KMS-11 (cell line): ENCODE measurements at regions not wholly inside any gene's neighbourhood (a gene's known extent, or its start where the extent isn't known, plus 50 kb on each side); places are given as distances from the start of the nearest gene placed in this dataset.

Experiments
- H2AFZ ChIP-seq: fragments of 200-600 bp; sonication (generic); 2 replicates; pipeline ENCODE4 v1.6.1; 2016; ENCODE audit warnings: antibody characterized with exemption, mixed run types, low read depth
- H3K27ac ChIP-seq: fragments of 200-600 bp; sonication (generic); 2 replicates; pipeline ENCODE4 v1.6.1; 2016; ENCODE audit warnings: mild to moderate bottlenecking, mixed run types
- H3K27me3 ChIP-seq: fragments of 200-600 bp; sonication (generic); 2 replicates; pipeline ENCODE4 v1.6.1; 2017; ENCODE audit warnings: mild to moderate bottlenecking, low read depth, mixed run types, moderate library complexity; ENCODE audit not compliant: insufficient read depth
- H3K36me3 ChIP-seq: fragments of 200-600 bp; sonication (generic); 2 replicates; pipeline ENCODE4 v1.6.1; 2017; ENCODE audit warnings: mild to moderate bottlenecking, mixed run types; ENCODE audit not compliant: insufficient read depth
- H3K4me1 ChIP-seq: fragments of 200-600 bp; sonication (generic); 2 replicates; pipeline ENCODE4 v1.6.1; 2016; ENCODE audit warnings: mild to moderate bottlenecking, low read depth, mixed run types; ENCODE audit not compliant: poor library complexity, severe bottlenecking
- H3K4me2 ChIP-seq: fragments of 200-600 bp; sonication (generic); 2 replicates; pipeline ENCODE4 v1.7.0; 2016; ENCODE audit warnings: mild to moderate bottlenecking, mixed run types
- H3K4me3 ChIP-seq: fragments of 200-600 bp; sonication (generic); IDR thresholded peaks from 2 replicates; pipeline ENCODE4 v1.6.1; 2017; ENCODE audit warnings: low read depth, low read length, mixed read lengths; ENCODE audit not compliant: insufficient read depth
- H3K79me2 ChIP-seq: fragments of 200-600 bp; sonication (generic); 2 replicates; pipeline ENCODE4 v1.6.1; 2016; ENCODE audit warnings: low read depth, mixed run types; ENCODE audit not compliant: insufficient read depth
- H3K9ac ChIP-seq: fragments of 200-600 bp; sonication (generic); 2 replicates; pipeline ENCODE4 v1.6.1; 2016; ENCODE audit warnings: mild to moderate bottlenecking, mixed run types
- H4K20me1 ChIP-seq: fragments of 200-600 bp; sonication (generic); 2 replicates; pipeline ENCODE4 v1.6.1; 2016; ENCODE audit warnings: mild to moderate bottlenecking, mixed run types; ENCODE audit not compliant: insufficient read depth
- CTCF ChIP-seq: fragments of 200-600 bp; sonication (generic); conservative IDR thresholded peaks from 2 replicates; pipeline ENCODE4 v1.6.1; 2017; ENCODE audit warnings: low read depth, mild to moderate bottlenecking, antibody characterized with exemption, low read length, moderate library complexity, mixed read lengths

- Histone ChIP-seq H3K27ac (no peak overlapping the region), H4K20me1 (no peaks in the 10 kb centered on the region), H3K9ac (no peak overlapping the region), H3K27me3 (peaks cover 7% of the 10 kb centered on the region; the same call in 1 of the 2 replicates), H3K79me2 (no peaks in the 10 kb centered on the region), H2AFZ (no peak overlapping the region), H3K36me3 (no peaks in the 10 kb centered on the region), H3K4me3 (no peak overlapping the region), H3K4me1 (peaks cover 2% of the 10 kb centered on the region), H3K4me2 (no peak overlapping the region)
- no peak for TF ChIP-seq CTCF
Observed at GRCh38 chr10:64033711-64034110, 512.5 kb downstream of the REEP3 start.

GRCh38 chr10:64036321-64036930, 515.2 kb downstream of the REEP3 start:
- Histone ChIP-seq H3K27me3 (peaks cover 24% of the 10 kb centered on the region), H2AFZ (no peak overlapping the region), H3K4me3 (no peak overlapping the region), H3K4me1 (peaks cover 17% of the 10 kb centered on the region), H3K27ac (no peak overlapping the region), H3K9ac (no peak overlapping the region), H4K20me1 (no peaks in the 10 kb centered on the region), H3K79me2 (no peaks in the 10 kb centered on the region), H3K36me3 (no peaks in the 10 kb centered on the region), H3K4me2 (no peak overlapping the region)
- TF ChIP-seq CTCF, result no peak

- H3K4me3 ChIP-seq, result no peak overlapping the region
- peaks cover 24% of the 10 kb centered on the region for H3K27me3 ChIP-seq
- no peak overlapping the region for H3K9ac ChIP-seq
- no peak overlapping the region for H2AFZ ChIP-seq
- no peak for TF ChIP-seq CTCF
- H3K27ac ChIP-seq, result no peak overlapping the region
- no peaks in the 10 kb centered on the region for H3K79me2 ChIP-seq
- no peak overlapping the region for H3K4me2 ChIP-seq
- H3K4me1 ChIP-seq, result peaks cover 17% of the 10 kb centered on the region
- H4K20me1 ChIP-seq, result no peaks in the 10 kb centered on the region
- H3K36me3 ChIP-seq, result no peaks in the 10 kb centered on the region
Observed at GRCh38 chr10:64037071-64037661, 516.0 kb downstream of the REEP3 start.

GRCh38 chr10:64038107-64038506, 516.9 kb downstream of the REEP3 start:
- Histone ChIP-seq H2AFZ (no peak overlapping the region), H3K27me3 (peaks cover 24% of the 10 kb centered on the region), H4K20me1 (no peaks in the 10 kb centered on the region), H3K4me1 (peaks cover 17% of the 10 kb centered on the region), H3K36me3 (no peaks in the 10 kb centered on the region), H3K4me3 (no peak overlapping the region), H3K9ac (no peak overlapping the region), H3K79me2 (no peaks in the 10 kb centered on the region), H3K27ac (no peak overlapping the region), H3K4me2 (no peak overlapping the region)
- no peak for TF ChIP-seq CTCF
